H9 (cell line): ENCODE measurements at regions not wholly inside any gene's neighbourhood (a gene's known extent, or its start where the extent isn't known, plus 50 kb on each side); places are given as distances from the start of the nearest gene placed in this dataset.

Experiments
- DNase-seq: peaks from one replicate; pipeline ENCODE4 v3.0.0-alpha.2; 2017
- H2AFZ ChIP-seq: one replicate; pipeline ENCODE4 v1.6.1; 2013; ENCODE audit warnings: mild to moderate bottlenecking, low read length, control low read depth, moderate library complexity
- H2AK5ac ChIP-seq: 2 replicates; pipeline ENCODE4 v1.6.1; 2013; ENCODE audit warnings: low read length, control low read depth, mixed read lengths; ENCODE audit not compliant: insufficient read length
- H2BK120ac ChIP-seq: one replicate; pipeline ENCODE4 v1.6.1; 2013; ENCODE audit warnings: low read depth, mild to moderate bottlenecking, low read length, control low read depth, inconsistent platforms; ENCODE audit not compliant: poor library complexity, severe bottlenecking
- H2BK12ac ChIP-seq: 2 replicates; pipeline ENCODE4 v1.6.1; 2013; ENCODE audit warnings: low read length, control low read depth, mixed read lengths, low read depth; ENCODE audit not compliant: insufficient read length
- H2BK15ac ChIP-seq: 2 replicates; pipeline ENCODE4 v1.6.1; 2013; ENCODE audit warnings: low read depth, low read length, control low read depth
- H2BK20ac ChIP-seq: one replicate; pipeline ENCODE4 v1.6.1; 2013; ENCODE audit warnings: low read depth, mild to moderate bottlenecking, low read length, control low read depth, inconsistent platforms; ENCODE audit not compliant: poor library complexity, severe bottlenecking
- H2BK5ac ChIP-seq: 2 replicates; pipeline ENCODE4 v1.6.1; 2013; ENCODE audit warnings: low read length, control low read depth, mixed read lengths; ENCODE audit not compliant: insufficient read length
- H3K14ac ChIP-seq: 2 replicates; pipeline ENCODE4 v1.6.1; 2013; ENCODE audit warnings: low read length, control low read depth; ENCODE audit not compliant: insufficient read depth
- H3K18ac ChIP-seq: 2 replicates; pipeline ENCODE4 v1.6.1; 2013; ENCODE audit warnings: low read depth, mild to moderate bottlenecking, mixed read lengths, low read length, control low read depth; ENCODE audit not compliant: insufficient read length
- H3K23ac ChIP-seq: 2 replicates; pipeline ENCODE4 v1.6.1; 2013; ENCODE audit warnings: low read length, control low read depth, mixed read lengths, low read depth; ENCODE audit not compliant: insufficient read length
- H3K23me2 ChIP-seq: 2 replicates; pipeline ENCODE4 v1.6.1; 2013; ENCODE audit warnings: low read depth, mild to moderate bottlenecking, mixed read lengths, low read length, control low read depth; ENCODE audit not compliant: insufficient read length, poor library complexity, severe bottlenecking
- H3K27ac ChIP-seq: 2 replicates; pipeline ENCODE4 v1.5.1; 2013; ENCODE audit warnings: low read length, control low read depth, mixed read lengths, low read depth; ENCODE audit not compliant: insufficient read length
- H3K27me3 ChIP-seq: 2 replicates; pipeline ENCODE4 v1.6.1; 2013; ENCODE audit warnings: low read length, control low read depth, inconsistent platforms; ENCODE audit not compliant: insufficient read depth
- H3K4ac ChIP-seq: 2 replicates; pipeline ENCODE4 v1.6.1; 2013; ENCODE audit warnings: low read depth, mild to moderate bottlenecking, control low read depth, inconsistent platforms, low read length, moderate library complexity
- H3K4me1 ChIP-seq: 2 replicates; pipeline ENCODE4 v1.6.1; 2013; ENCODE audit warnings: low read length, control low read depth, inconsistent platforms; ENCODE audit not compliant: insufficient read depth
- H3K4me2 ChIP-seq: 2 replicates; pipeline ENCODE4 v1.6.1; 2013; ENCODE audit warnings: low read length, control low read depth, mixed read lengths; ENCODE audit not compliant: insufficient read length, insufficient read depth
- H3K56ac ChIP-seq: 2 replicates; pipeline ENCODE4 v1.6.1; 2013; ENCODE audit warnings: low read depth, mild to moderate bottlenecking, mixed read lengths, low read length, control low read depth; ENCODE audit not compliant: insufficient read length
- H3K79me1 ChIP-seq: 2 replicates; pipeline ENCODE4 v1.6.1; 2013; ENCODE audit warnings: low read depth, mild to moderate bottlenecking, moderate library complexity, low read length, control low read depth, inconsistent platforms; ENCODE audit not compliant: insufficient read depth, poor library complexity, severe bottlenecking
- H3K79me2 ChIP-seq: 2 replicates; pipeline ENCODE4 v1.6.1; 2013; ENCODE audit warnings: low read length, control low read depth, inconsistent platforms; ENCODE audit not compliant: insufficient read depth
- H3K9ac ChIP-seq: 2 replicates; pipeline ENCODE4 v1.6.1; 2013; ENCODE audit warnings: low read length, control low read depth, mixed read lengths; ENCODE audit not compliant: insufficient read length; ENCODE audit errors: extremely low read depth
- H3K9me3 ChIP-seq: one replicate; pipeline ENCODE4 v1.6.1; 2013; ENCODE audit warnings: low read depth, low read length, inconsistent platforms; ENCODE audit not compliant: control insufficient read depth
- H3T11ph ChIP-seq: one replicate; pipeline ENCODE4 v1.6.1; 2013; ENCODE audit warnings: mild to moderate bottlenecking, low read length, control low read depth, inconsistent platforms
- H4K20me1 ChIP-seq: one replicate; pipeline ENCODE4 v1.6.1; 2013; ENCODE audit not compliant: control insufficient read depth, insufficient read length, insufficient read depth
- H4K5ac ChIP-seq: 2 replicates; pipeline ENCODE4 v1.6.1; 2013; ENCODE audit warnings: low read depth, mild to moderate bottlenecking, mixed read lengths, low read length, control low read depth; ENCODE audit not compliant: insufficient read length
- H4K8ac ChIP-seq: replicated peaks from 2 replicates; pipeline ENCODE4 v1.6.1; 2013; ENCODE audit warnings: low read length, control low read depth, mixed read lengths, low read depth; ENCODE audit not compliant: insufficient read length
- H4K91ac ChIP-seq: 2 replicates; pipeline ENCODE4 v1.6.1; 2013; ENCODE audit warnings: low read depth, mild to moderate bottlenecking, moderate library complexity, mixed read lengths, low read length, control low read depth; ENCODE audit not compliant: insufficient read length
- H3K27ac Mint-ChIP-seq, 3 experiments: 2 replicates in 2 of 3; 3 replicates in 1 of 3; pipeline ENCODE4 v1.8.0; 2020 to 2021; ENCODE audit warnings: mixed read lengths in 3 of 3, mild to moderate bottlenecking in 1 of 3, moderate library complexity in 1 of 3
- H3K27me3 Mint-ChIP-seq: 2 replicates; pipeline ENCODE4 v1.8.0; 2021; ENCODE audit warnings: low read depth, mild to moderate bottlenecking, moderate library complexity, mixed read lengths
- H3K36me3 Mint-ChIP-seq, 3 experiments: 2 replicates in 2 of 3; 3 replicates in 1 of 3; pipeline ENCODE4 v1.8.0; 2020 to 2021; ENCODE audit warnings: low read depth in 3 of 3, mixed read lengths in 3 of 3; ENCODE audit not compliant: insufficient read depth in 1 of 3
- H3K4me1 Mint-ChIP-seq, 2 experiments: 2 replicates each; pipeline ENCODE4 v1.8.0; 2020; ENCODE audit warnings: mixed read lengths in 2 of 2
- H3K4me3 Mint-ChIP-seq, 2 experiments: 2 replicates in 1 of 2; 3 replicates in 1 of 2; pipeline ENCODE4 v1.8.0; 2020 to 2021; ENCODE audit warnings: mild to moderate bottlenecking in 2 of 2, mixed read lengths in 2 of 2, moderate library complexity in 1 of 2
- H3K9me3 Mint-ChIP-seq, 2 experiments: 2 replicates in 1 of 2; 3 replicates in 1 of 2; pipeline ENCODE4 v1.8.0; 2020; ENCODE audit warnings: mild to moderate bottlenecking in 2 of 2, mixed read lengths in 2 of 2, moderate library complexity in 1 of 2
- CTCF ChIP-seq: fragments of 200-600 bp; sonication (generic); conservative IDR thresholded peaks from 3 replicates; pipeline ENCODE4 v1.8.0; 2021; ENCODE audit warnings: antibody characterized with exemption, mild to moderate bottlenecking
- WGBS: extraction: QIAGEN DNeasy Blood & Tissue Kit; methylation state at CpG from one replicate; pipeline ENCODE4 v1.1.7; 2013; ENCODE audit warnings: missing lambda C conversion rate, low lambda C conversion rate, mixed read lengths; ENCODE audit not compliant: insufficient read length; ENCODE audit errors: extremely low coverage; 5-methylcytosine and 5-hydroxymethylcytosine counted together

DNA sequence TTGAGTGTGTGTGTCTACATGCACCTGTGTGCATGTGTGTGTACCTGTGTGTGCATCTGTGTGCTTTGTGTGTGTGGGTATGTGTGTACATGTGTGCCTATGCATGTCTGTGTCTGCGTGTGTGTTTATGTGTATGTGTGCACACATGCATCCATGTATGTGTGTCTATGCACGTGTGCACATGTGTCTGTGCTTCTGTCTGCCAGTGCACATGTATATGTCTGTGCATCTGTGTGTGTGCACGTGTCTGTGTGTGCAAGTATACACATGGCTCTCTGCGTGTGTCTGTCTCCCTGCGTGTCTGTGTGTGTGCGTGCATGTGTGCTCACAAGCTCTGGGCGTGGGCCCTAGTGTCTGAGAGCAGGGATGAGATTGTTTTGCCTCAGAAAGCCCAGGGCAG is 85.3 kb upstream of the SEC14L1 start:
- Mint-ChIP-seq H3K27ac (peak overlapping the region in 1 of 3 experiments; percentile 25; a peak in 1 of 7 replicates), H3K4me1 (peaks cover 5 to 18% of the 10 kb centered on the region in 2 experiments), H3K9me3 (peaks cover 0 to 2% of the 10 kb centered on the region in 2 experiments; a peak in 2 of 5 replicates), H3K4me3 (no peak overlapping the region; a peak in 1 of 5 replicates), H3K36me3 (no peaks in the 10 kb centered on the region), H3K27me3 (peaks cover 3% of the 10 kb centered on the region; the same call in 1 of the 2 replicates)
- Histone ChIP-seq H3K79me2 (no peaks in the 10 kb centered on the region), H2BK20ac (no peak overlapping the region), H2AFZ (no peak overlapping the region), H2BK5ac (no peak overlapping the region), H3K18ac (no peak overlapping the region), H3K79me1 (no peaks in the 10 kb centered on the region), H2BK15ac (no peak overlapping the region), H4K8ac (no peak overlapping the region), H3K14ac (no peak overlapping the region), H3K23ac (no peak overlapping the region), H3K27me3 (no peaks in the 10 kb centered on the region), H3K56ac (no peak overlapping the region), H3K4me2 (no peak overlapping the region), H3T11ph (no peak overlapping the region), H3K4ac (no peak overlapping the region), H3K4me1 (no peaks in the 10 kb centered on the region), H2AK5ac (no peak overlapping the region), H3K23me2 (no peaks in the 10 kb centered on the region), H3K9ac (no peak overlapping the region), H2BK120ac (no peak overlapping the region), H4K20me1 (no peaks in the 10 kb centered on the region), H4K91ac (no peak overlapping the region), H3K27ac (no peak overlapping the region), H4K5ac (no peak overlapping the region), H2BK12ac (no peak overlapping the region), H3K9me3 (no peaks in the 10 kb centered on the region)
- no peak for DNase-seq
- WGBS, result no CpG with 5 or more reads among the region's 7 CpGs
- TF ChIP-seq CTCF, result no peak
